Stomach (tissue), 8 donors: ENCODE measurements at regions not wholly inside any gene's neighbourhood (a gene's known extent, or its start where the extent isn't known, plus 50 kb on each side); places are given as distances from the start of the nearest gene placed in this dataset.

ENCODE experiments used
- DNase-seq, 2 donors: peaks; one replicate each; pipeline versions ENCODE4 v3.0.0 to v3.0.0-alpha.2; 2013 to 2019
- H3K27ac ChIP-seq, 5 donors: fragments of 200-600 bp in 4 of 5; sonication (generic) in 4 of 5; one replicate each; pipeline ENCODE4 v1.5.1; 2013 to 2019; ENCODE audit warnings: mild to moderate bottlenecking in 1 of 5, moderate library complexity in 1 of 5
- H3K27me3 ChIP-seq, 3 donors: fragments of 200-600 bp; sonication (generic); one replicate each; pipeline ENCODE4 v1.5.1; 2017 to 2019; ENCODE audit warnings: mixed run types in 1 of 3
- H3K36me3 ChIP-seq, 4 donors: fragments of 200-600 bp; sonication (generic); 1 replicate in 3 of 4; 2 replicates in 1 of 4; pipeline ENCODE4 v1.5.1; 2016 to 2019
- H3K4me1 ChIP-seq, 4 donors: fragments of 200-600 bp; sonication (generic); one replicate each; pipeline ENCODE4 v1.5.1; 2016 to 2019
- H3K4me3 ChIP-seq, 4 donors: fragments of 200-600 bp; sonication (generic) in 3 of 4; one replicate each; pipeline ENCODE4 v1.5.1; 2016 to 2019; ENCODE audit warnings: mild to moderate bottlenecking in 1 of 4
- H3K9me3 ChIP-seq, 4 donors: fragments of 200-600 bp; sonication (generic); one replicate each; pipeline ENCODE4 v1.5.1; 2016 to 2019
- EP300 ChIP-seq: sonication (generic); formaldehyde crosslinking; IDR thresholded peaks from one replicate; pipeline ENCODE4 v1.6.1; 2017; ENCODE audit warnings: antibody characterized with exemption
- POLR2A ChIP-seq, 4 donors: fragments of 450-650 bp; IDR thresholded peaks; one replicate each; pipeline ENCODE4 v1.6.1; 2016; ENCODE audit warnings: antibody characterized with exemption in 4 of 4, control low read depth in 2 of 4, mild to moderate bottlenecking in 1 of 4, moderate library complexity in 1 of 4
- POLR2AphosphoS5 ChIP-seq, 3 donors: sonication (generic); formaldehyde crosslinking; IDR thresholded peaks; one replicate each; pipeline ENCODE4 v1.6.1; 2016; ENCODE audit warnings: antibody characterized with exemption in 3 of 3
- WGBS, 5 donors: extraction: QIAGEN DNeasy Blood & Tissue Kit in 3 of 5; methylation state at CpG; one replicate each; pipeline versions ENCODE4 v1.1.5 to v1.1.7; 2013 to 2018; 5-methylcytosine and 5-hydroxymethylcytosine counted together
- intact Hi-C: fragments of 100-400 bp; cut with DNase I; formaldehyde crosslinking; loops from one replicate; pipeline ENCODE4 v1.15.1; 2023; ENCODE audit warnings: low total_unique reads
- TF ChIP-seq, protein P1 (sequence below), 7 experiments: fragments of 450-650 bp in 4 of 7; fragments of 200-600 bp in 3 of 7; sonication (generic) in 3 of 7; IDR thresholded peaks; one replicate each; pipeline ENCODE4 v1.5.1; 2016 to 2019; ENCODE audit warnings: antibody characterized with exemption in 7 of 7, control low read depth in 2 of 7, mild to moderate bottlenecking in 1 of 7
- donor health status: healthy with polysubstance abuse.
- donor health status: Bipolar disorder and iron deficiency.
- donor health status: healthy.

- Histone ChIP-seq H3K27me3 (no peaks in the 10 kb centered on the region), H3K9me3 (no peaks in the 10 kb centered on the region), H3K4me1 (no peaks in the 10 kb centered on the region), H3K36me3 (no peaks in the 10 kb centered on the region), H3K4me3 (no peak overlapping the region), H3K27ac (no peak overlapping the region)
- DNase-seq, result no peak
- intact Hi-C loops, result no loop called here
- 89 to 96% (median 95%) methylated on average over 3 of the region's 3 CpGs for WGBS, 5 donors
- TF ChIP-seq, protein P1, sequence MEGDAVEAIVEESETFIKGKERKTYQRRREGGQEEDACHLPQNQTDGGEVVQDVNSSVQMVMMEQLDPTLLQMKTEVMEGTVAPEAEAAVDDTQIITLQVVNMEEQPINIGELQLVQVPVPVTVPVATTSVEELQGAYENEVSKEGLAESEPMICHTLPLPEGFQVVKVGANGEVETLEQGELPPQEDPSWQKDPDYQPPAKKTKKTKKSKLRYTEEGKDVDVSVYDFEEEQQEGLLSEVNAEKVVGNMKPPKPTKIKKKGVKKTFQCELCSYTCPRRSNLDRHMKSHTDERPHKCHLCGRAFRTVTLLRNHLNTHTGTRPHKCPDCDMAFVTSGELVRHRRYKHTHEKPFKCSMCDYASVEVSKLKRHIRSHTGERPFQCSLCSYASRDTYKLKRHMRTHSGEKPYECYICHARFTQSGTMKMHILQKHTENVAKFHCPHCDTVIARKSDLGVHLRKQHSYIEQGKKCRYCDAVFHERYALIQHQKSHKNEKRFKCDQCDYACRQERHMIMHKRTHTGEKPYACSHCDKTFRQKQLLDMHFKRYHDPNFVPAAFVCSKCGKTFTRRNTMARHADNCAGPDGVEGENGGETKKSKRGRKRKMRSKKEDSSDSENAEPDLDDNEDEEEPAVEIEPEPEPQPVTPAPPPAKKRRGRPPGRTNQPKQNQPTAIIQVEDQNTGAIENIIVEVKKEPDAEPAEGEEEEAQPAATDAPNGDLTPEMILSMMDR (IDR thresholded peaks at IDR 0.05), result no peak
- TF ChIP-seq POLR2A (IDR thresholded peaks at IDR 0.05) (no peak), POLR2AphosphoS5 (IDR thresholded peaks at IDR 0.05) (no peak), EP300 (no peak)
Measured at GRCh38 chr1:79362470-79362869, 355.9 kb upstream of the ADGRL4 start.

DNA sequence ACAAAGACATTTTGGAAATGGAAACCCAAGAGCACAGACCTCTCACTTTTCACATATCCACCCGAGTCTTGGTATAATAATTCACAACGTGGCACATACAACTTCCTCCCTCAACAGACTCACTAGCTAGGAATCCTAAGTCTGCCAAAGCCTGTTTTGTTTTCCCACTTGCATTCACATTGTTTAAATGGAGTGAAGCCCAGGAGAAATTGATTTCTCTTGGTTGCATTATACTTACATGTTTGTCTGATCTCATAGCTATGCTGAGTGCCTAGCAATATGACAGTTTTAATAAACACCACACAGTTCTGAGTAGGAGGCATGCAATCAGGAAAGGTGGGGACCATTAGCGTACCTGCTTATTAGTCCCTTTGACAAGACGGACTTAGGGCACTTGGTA, 348.6 kb upstream of the ADGRL4 start:
- no peak overlapping the region for H3K4me3 ChIP-seq
- H3K4me1 ChIP-seq, result no peaks in the 10 kb centered on the region
- no peaks in the 10 kb centered on the region for H3K36me3 ChIP-seq
- H3K9me3 ChIP-seq, result no peaks in the 10 kb centered on the region
- 51 to 64% (median 62%) methylated on average over 4 of the region's 4 CpGs for WGBS, 5 donors
- H3K27me3 ChIP-seq, result no peaks in the 10 kb centered on the region
- intact Hi-C loops, result no loop called here
- H3K27ac ChIP-seq, result no peak overlapping the region
- DNase-seq, result no peak
- TF ChIP-seq EP300 (no peak), POLR2AphosphoS5 (IDR thresholded peaks at IDR 0.05) (no peak), POLR2A (IDR thresholded peaks at IDR 0.05) (no peak)
- TF ChIP-seq, protein P1 (IDR thresholded peaks at IDR 0.05), result no peak

- H3K27me3 ChIP-seq, result no peaks in the 10 kb centered on the region
- no peak overlapping the region for H3K4me3 ChIP-seq
- peak; percentile 33 to 62 for DNase-seq
- 36 to 55% (median 45%) methylated on average over 4 of the region's 4 CpGs for WGBS, 5 donors
- H3K27ac ChIP-seq, result no peak overlapping the region
- intact Hi-C loops, result no loop called here
- no peaks in the 10 kb centered on the region for H3K9me3 ChIP-seq
- H3K36me3 ChIP-seq, result no peaks in the 10 kb centered on the region
- no peaks in the 10 kb centered on the region for H3K4me1 ChIP-seq
- TF ChIP-seq EP300 (no peak), POLR2A (IDR thresholded peaks at IDR 0.05) (no peak), POLR2AphosphoS5 (IDR thresholded peaks at IDR 0.05) (no peak)
- TF ChIP-seq, protein P1 (IDR thresholded peaks at IDR 0.05), result peak in 4 of 7 experiments; percentile 11 to 52 (median 24)
Measured at GRCh38 chr1:79353224-79353623, 346.7 kb upstream of the ADGRL4 start.

DNA sequence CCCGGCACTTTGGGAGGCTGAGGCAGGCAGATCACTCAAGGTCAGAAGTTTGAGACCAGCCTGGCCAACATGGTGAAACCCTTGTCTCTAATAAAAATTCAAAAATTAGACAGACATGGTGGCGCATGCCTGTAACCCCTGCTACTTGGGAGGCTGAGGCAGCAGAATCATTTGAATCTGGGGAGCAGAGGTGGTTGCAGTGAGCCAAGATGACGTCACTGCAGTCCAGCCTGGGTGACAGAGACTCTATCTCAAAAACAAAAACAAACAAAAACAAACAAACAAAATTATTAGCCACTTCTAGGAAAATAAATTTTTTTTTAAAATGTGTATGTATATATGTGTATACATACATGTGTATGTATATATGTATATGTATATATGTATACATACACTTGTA, 320.3 kb upstream of the ADGRL4 start:
- WGBS, 5 donors, result 79 to 91% (median 88%) methylated on average over 3 of the region's 3 CpGs
- Histone ChIP-seq H3K27me3 (no peaks in the 10 kb centered on the region), H3K4me3 (no peak overlapping the region), H3K4me1 (no peaks in the 10 kb centered on the region), H3K36me3 (no peaks in the 10 kb centered on the region), H3K27ac (no peak overlapping the region), H3K9me3 (peaks cover 0 to 4% (median 0%) of the 10 kb centered on the region in 4 donors)
- TF ChIP-seq EP300, result no peak
- TF ChIP-seq, protein P1 (IDR thresholded peaks at IDR 0.05), result no peak
- intact Hi-C loops, result no loop called here
- no peak for DNase-seq
